NT2/D1 (cell line): ENCODE measurements at regions not wholly inside any gene's neighbourhood (a gene's known extent, or its start where the extent isn't known, plus 50 kb on each side); places are given as distances from the start of the nearest gene placed in this dataset.

Experiments
- SUZ12 ChIP-seq: IDR thresholded peaks from 2 replicates; pipeline ENCODE4 v1.6.1; 2011; ENCODE audit not compliant: insufficient read length, insufficient read depth; ENCODE audit errors: extremely low read depth
- YY1 ChIP-seq: IDR thresholded peaks from 2 replicates; pipeline ENCODE4 v1.6.1; 2011; ENCODE audit not compliant: insufficient read length, insufficient read depth
- ZNF274 ChIP-seq: IDR thresholded peaks from 2 replicates; pipeline ENCODE4 v1.6.1; 2011; ENCODE audit warnings: mild to moderate bottlenecking, low read depth, low read length

DNA sequence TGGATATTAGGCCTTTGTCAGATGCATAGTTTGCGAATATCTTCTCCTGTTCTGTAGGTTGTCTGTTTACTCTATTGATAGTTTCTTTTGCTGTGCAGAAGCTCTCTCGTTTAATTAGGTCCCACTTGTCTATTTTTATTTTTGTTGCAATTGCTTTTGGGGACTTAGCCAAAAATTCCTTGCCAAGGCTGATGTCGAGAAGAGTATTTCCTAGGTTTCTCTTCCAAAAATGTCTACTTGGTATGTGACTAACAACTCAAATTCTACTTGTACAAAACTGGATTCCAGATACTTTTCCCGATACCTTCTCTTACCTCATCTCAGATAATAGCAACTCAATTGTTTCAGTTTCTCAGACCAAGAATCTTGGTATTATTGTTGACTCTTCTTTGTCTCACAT, 142.4 kb upstream of the GLRA2 start:
- TF ChIP-seq ZNF274 (no peak), YY1 (no peak), SUZ12 (no peak)
